Endothelial cell of umbilical vein (primary cell): ENCODE measurements at regions not wholly inside any gene's neighbourhood (a gene's known extent, or its start where the extent isn't known, plus 50 kb on each side); places are given as distances from the start of the nearest gene placed in this dataset.
"Not testable (repeated sequence)": the region's sequence is repeated elsewhere in the genome, so short reads cannot be mapped to it uniquely, and the experiment has no call there.

Experiments
- BruUV-seq: library from RNA; stranded (reverse); fragments of 400-500 nt; replicated peaks from 2 replicates; lab custom pipeline; 2021; lab: Mats Ljungman, UMichigan
- CTCF ChIA-PET: fragments of 300-600, 350-600 bp; sonication (Branson Sonifier 250); formaldehyde crosslinking; loops from one replicate; lab custom pipeline; 2021; ENCODE audit warnings: antibody characterized with exemption, inconsistent platforms; lab: Charles Lee
- POLR2A ChIA-PET: fragments of 300-600, 350-600 bp; sonication (Branson Sonifier 250); formaldehyde crosslinking; loops from one replicate; lab custom pipeline; 2021; ENCODE audit warnings: antibody characterized with exemption, inconsistent platforms; lab: Charles Lee
- DNase-seq: peaks from one replicate; pipeline ENCODE4 v3.0.0-alpha.2; 2011; ENCODE audit warnings: low read depth, low spot score
- FAIRE-seq: peaks from 2 replicates; lab custom pipeline; 2011; peaks lifted over from hg19 to GRCh38; lab: Jason Lieb, UNC
- H2AFZ ChIP-seq: 2 replicates; pipeline ENCODE4 v1.6.0; 2012; ENCODE audit warnings: low read depth, low read length, control low read depth, inconsistent platforms
- H3K27ac ChIP-seq: 2 replicates; pipeline ENCODE4 v1.5.1; 2011; ENCODE audit warnings: low read depth, mild to moderate bottlenecking, control low read depth, low read length, moderate library complexity; ENCODE audit not compliant: insufficient read depth
- H3K27me3 ChIP-seq, 2 experiments: 2 replicates each; pipeline versions ENCODE4 v1.6.0 to v1.6.1; 2011; ENCODE audit warnings: low read length in 2 of 2, mixed read lengths in 1 of 2; ENCODE audit not compliant: control insufficient read depth in 2 of 2, insufficient read depth in 2 of 2
- H3K36me3 ChIP-seq, 2 experiments: 2 replicates in 1 of 2; 3 replicates in 1 of 2; pipeline ENCODE4 v1.5.1; 2011; ENCODE audit warnings: low read length in 2 of 2, mild to moderate bottlenecking in 1 of 2, moderate library complexity in 1 of 2; ENCODE audit not compliant: control insufficient read depth in 2 of 2, insufficient read depth in 2 of 2; ENCODE audit errors: extremely low read depth in 1 of 2
- H3K4me1 ChIP-seq: 3 replicates; pipeline ENCODE4 v1.5.1; 2011; ENCODE audit warnings: mild to moderate bottlenecking, low read length; ENCODE audit not compliant: control insufficient read depth, insufficient read depth; ENCODE audit errors: extremely low read depth
- H3K4me2 ChIP-seq: 2 replicates; pipeline ENCODE4 v1.6.1; 2011; ENCODE audit warnings: low read length, control low read depth, mixed read lengths; ENCODE audit not compliant: insufficient read depth
- H3K4me3 ChIP-seq, 3 experiments: fragments of 200-600 bp in 1 of 3; sonication (generic), shearing (Covaris generic) in 1 of 3; replicated peaks in 1 of 3; 2 replicates each; pipeline ENCODE4 v1.5.1; 2011 to 2016; ENCODE audit warnings: control low read depth in 3 of 3, low read length in 3 of 3, mild to moderate bottlenecking in 2 of 3, inconsistent platforms in 1 of 3, low read depth in 1 of 3, moderate library complexity in 1 of 3; ENCODE audit not compliant: insufficient read depth in 1 of 3
- H3K79me2 ChIP-seq: 2 replicates; pipeline ENCODE4 v1.6.0; 2012; ENCODE audit warnings: low read length, inconsistent platforms; ENCODE audit not compliant: control insufficient read depth, insufficient read depth
- H3K9ac ChIP-seq: replicated peaks from 2 replicates; pipeline ENCODE3; 2011; ENCODE audit warnings: low read length, control low read depth; ENCODE audit not compliant: insufficient read depth; ENCODE audit errors: extremely low read depth
- H3K9me1 ChIP-seq: replicated peaks from 3 replicates; pipeline ENCODE4 v1.6.0; 2011; ENCODE audit warnings: mild to moderate bottlenecking, low read length; ENCODE audit not compliant: control insufficient read depth, insufficient read depth; ENCODE audit errors: extremely low read depth
- H3K9me3 ChIP-seq: replicated peaks from 2 replicates; pipeline ENCODE4 v1.5.1; 2012; ENCODE audit warnings: low read length, inconsistent platforms; ENCODE audit not compliant: control insufficient read depth, insufficient read depth
- H4K20me1 ChIP-seq: replicated peaks from 2 replicates; pipeline ENCODE3; 2011; ENCODE audit warnings: mild to moderate bottlenecking, low read length; ENCODE audit not compliant: control insufficient read depth, insufficient read depth; ENCODE audit errors: extremely low read depth
- EZH2 ChIP-seq: IDR thresholded peaks from 2 replicates; pipeline ENCODE4 v1.6.1; 2012; ENCODE audit warnings: borderline replicate concordance, low read depth, mild to moderate bottlenecking, moderate library complexity, low read length, inconsistent platforms; ENCODE audit not compliant: severe bottlenecking
- FOS ChIP-seq: IDR thresholded peaks from 2 replicates; pipeline ENCODE4 v1.6.1; 2011; ENCODE audit warnings: mild to moderate bottlenecking, low read length, moderate library complexity, borderline replicate concordance; ENCODE audit not compliant: insufficient read depth
- GATA2 ChIP-seq: IDR thresholded peaks from 2 replicates; pipeline ENCODE4 v1.7.0; 2011; ENCODE audit warnings: low read depth, mild to moderate bottlenecking, moderate library complexity, mixed read lengths, low read length; ENCODE audit not compliant: insufficient read length, insufficient read depth
- JUN ChIP-seq: IDR thresholded peaks from 2 replicates; pipeline ENCODE4 v1.6.1; 2011; ENCODE audit warnings: borderline replicate concordance, low read depth; ENCODE audit not compliant: insufficient read length, insufficient read depth
- MYC ChIP-seq: IDR thresholded peaks from one replicate; pipeline ENCODE4 v1.6.1; 2011; ENCODE audit warnings: mild to moderate bottlenecking, low read depth, low read length
- POLR2A ChIP-seq: IDR thresholded peaks from 2 replicates; pipeline ENCODE4 v1.6.1; 2012; ENCODE audit warnings: low read depth, mild to moderate bottlenecking, control low read depth, low read length
- POLR2AphosphoS5 ChIP-seq: IDR thresholded peaks from 2 replicates; pipeline ENCODE4 v1.6.1; 2012; ENCODE audit warnings: low read depth, mild to moderate bottlenecking, control low read depth, low read length, moderate library complexity; ENCODE audit not compliant: insufficient read depth
- dilution Hi-C: fragments of 300-500 bp; cut with MboI; formaldehyde crosslinking; loops from one replicate; pipeline ENCODE4 v1.15.0; 2019; ENCODE audit warnings: low sequenced_read_pairs; ENCODE audit not compliant: extremely low pct_ligation_motif_present
- intact Hi-C: fragments of 100-400 bp; cut with micrococcal nuclease; formaldehyde crosslinking; loops from one replicate; pipeline ENCODE4 v1.10.0; 2022
- TF ChIP-seq, protein P1 (sequence below): IDR thresholded peaks from 2 replicates; pipeline ENCODE4 v1.6.1; 2011; ENCODE audit not compliant: insufficient read depth, insufficient read length
- TF ChIP-seq, protein P2 (sequence below), 2 donors: IDR thresholded peaks; 1 replicate in 1 of 2; 2 replicates in 1 of 2; pipeline ENCODE4 v1.5.1; 2011; ENCODE audit warnings: low read length in 2 of 2, mild to moderate bottlenecking in 2 of 2, moderate library complexity in 2 of 2, control low read depth in 1 of 2, inconsistent platforms in 1 of 2, low read depth in 1 of 2; ENCODE audit not compliant: insufficient read depth in 1 of 2; ENCODE audit errors: extremely low read depth in 1 of 2

- ChIA-PET POLR2A (no interaction called here), CTCF (no interaction called here)
- H3K79me2 ChIP-seq: no peaks in the 10 kb centered on the region
- H3K36me3 ChIP-seq: no peaks in the 10 kb centered on the region
- no peak overlapping the region for H3K27ac ChIP-seq
- intact Hi-C loops (no loop called here), dilution Hi-C loops (no loop called here)
- H3K9me1 ChIP-seq: no peaks in the 10 kb centered on the region
- no peak overlapping the region for H3K9ac ChIP-seq
- TF ChIP-seq JUN (no peak), FOS (no peak), GATA2 (no peak), POLR2A (no peak), MYC (no peak), POLR2AphosphoS5 (no peak), EZH2 (no peak)
- TF ChIP-seq, protein P1, sequence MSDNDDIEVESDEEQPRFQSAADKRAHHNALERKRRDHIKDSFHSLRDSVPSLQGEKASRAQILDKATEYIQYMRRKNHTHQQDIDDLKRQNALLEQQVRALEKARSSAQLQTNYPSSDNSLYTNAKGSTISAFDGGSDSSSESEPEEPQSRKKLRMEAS: no peak
- TF ChIP-seq, protein P2, sequence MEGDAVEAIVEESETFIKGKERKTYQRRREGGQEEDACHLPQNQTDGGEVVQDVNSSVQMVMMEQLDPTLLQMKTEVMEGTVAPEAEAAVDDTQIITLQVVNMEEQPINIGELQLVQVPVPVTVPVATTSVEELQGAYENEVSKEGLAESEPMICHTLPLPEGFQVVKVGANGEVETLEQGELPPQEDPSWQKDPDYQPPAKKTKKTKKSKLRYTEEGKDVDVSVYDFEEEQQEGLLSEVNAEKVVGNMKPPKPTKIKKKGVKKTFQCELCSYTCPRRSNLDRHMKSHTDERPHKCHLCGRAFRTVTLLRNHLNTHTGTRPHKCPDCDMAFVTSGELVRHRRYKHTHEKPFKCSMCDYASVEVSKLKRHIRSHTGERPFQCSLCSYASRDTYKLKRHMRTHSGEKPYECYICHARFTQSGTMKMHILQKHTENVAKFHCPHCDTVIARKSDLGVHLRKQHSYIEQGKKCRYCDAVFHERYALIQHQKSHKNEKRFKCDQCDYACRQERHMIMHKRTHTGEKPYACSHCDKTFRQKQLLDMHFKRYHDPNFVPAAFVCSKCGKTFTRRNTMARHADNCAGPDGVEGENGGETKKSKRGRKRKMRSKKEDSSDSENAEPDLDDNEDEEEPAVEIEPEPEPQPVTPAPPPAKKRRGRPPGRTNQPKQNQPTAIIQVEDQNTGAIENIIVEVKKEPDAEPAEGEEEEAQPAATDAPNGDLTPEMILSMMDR (IDR thresholded peaks at IDR 0.05; ENCODE audit: extremely low read depth in 1 of 2, insufficient read depth in 1 of 2, low read depth in 1 of 2, low read length in 2 of 2): no peak
- DNase-seq (no peak), FAIRE-seq (no peak)
- H2AFZ ChIP-seq: no peak overlapping the region
- no peaks in the 10 kb centered on the region for H4K20me1 ChIP-seq
- BruUV-seq: no TSS peak
- no peaks in the 10 kb centered on the region for H3K4me1 ChIP-seq
- H3K9me3 ChIP-seq: no peaks in the 10 kb centered on the region
- H3K4me3 ChIP-seq: no peak overlapping the region
- H3K4me2 ChIP-seq: no peak overlapping the region
- no peaks in the 10 kb centered on the region for H3K27me3 ChIP-seq
Observed at GRCh38 chr7:45311597-45311996, 154.0 kb downstream of the RAMP3 start.

GRCh38 chr7:45315512-45315911 is 157.9 kb downstream of the RAMP3 start:
- H3K9me1 ChIP-seq, FAIRE-seq, H3K79me2 ChIP-seq, H3K36me3 ChIP-seq, intact Hi-C loops, POLR2A ChIA-PET, H4K20me1 ChIP-seq, dilution Hi-C loops, H3K4me2 ChIP-seq, DNase-seq, H3K4me1 ChIP-seq, H3K9me3 ChIP-seq, H3K4me3 ChIP-seq, H3K27ac ChIP-seq, BruUV-seq, H3K9ac ChIP-seq, CTCF ChIA-PET, H2AFZ ChIP-seq, H3K27me3 ChIP-seq: not testable (repeated sequence)
